Natural killer cell (primary cell): ENCODE measurements at regions not wholly inside any gene's neighbourhood (a gene's known extent, or its start where the extent isn't known, plus 50 kb on each side); places are given as distances from the start of the nearest gene placed in this dataset.

ENCODE experiments used
- ATAC-seq, 3 donors: fragments of 150-1000 bp in 2 of 3; fragments of 200-7000 bp in 1 of 3; cut with Tn5 transposase; 1 replicate in 1 of 3; 2 replicates in 2 of 3; pipeline ENCODE4 v1.10.0; 2021; ENCODE audit warnings: mild to moderate bottlenecking in 2 of 3, moderate library complexity in 2 of 3
- DNase-seq, 2 donors: peaks; one replicate each; pipeline versions ENCODE4 v3.0.0 to v3.0.0-alpha.2; 2013 to 2021; ENCODE audit warnings: mixed read lengths in 1 of 2
- H3K27ac ChIP-seq: one replicate; pipeline ENCODE4 v1.5.1; 2013; ENCODE audit warnings: mild to moderate bottlenecking, low read length
- H3K27me3 ChIP-seq: one replicate; pipeline ENCODE4 v1.6.1; 2013; ENCODE audit warnings: low read length; ENCODE audit not compliant: control insufficient read depth, insufficient read depth
- H3K36me3 ChIP-seq: one replicate; pipeline ENCODE4 v1.6.1; 2013; ENCODE audit warnings: low read length; ENCODE audit not compliant: control insufficient read depth, insufficient read depth
- H3K4me1 ChIP-seq: one replicate; pipeline ENCODE4 v1.6.1; 2013; ENCODE audit warnings: low read length; ENCODE audit not compliant: control insufficient read depth, insufficient read depth
- H3K4me3 ChIP-seq: one replicate; pipeline ENCODE4 v1.5.1; 2013; ENCODE audit warnings: low read length
- H3K9me3 ChIP-seq: one replicate; pipeline ENCODE4 v1.6.1; 2013; ENCODE audit warnings: low read length; ENCODE audit not compliant: control insufficient read depth, insufficient read depth
- H3K27ac Mint-ChIP-seq, 2 donors: one replicate each; pipeline ENCODE4 v1.8.0; 2022; ENCODE audit warnings: mild to moderate bottlenecking in 2 of 2, mixed read lengths in 2 of 2, moderate library complexity in 1 of 2
- H3K27me3 Mint-ChIP-seq, 2 donors: one replicate each; pipeline ENCODE4 v1.8.0; 2022; ENCODE audit warnings: low read depth in 2 of 2, mixed read lengths in 2 of 2
- H3K36me3 Mint-ChIP-seq: one replicate; pipeline ENCODE4 v1.8.0; 2022; ENCODE audit warnings: mixed read lengths
- H3K4me1 Mint-ChIP-seq, 2 donors: one replicate each; pipeline ENCODE4 v1.8.0; 2022; ENCODE audit warnings: mixed read lengths in 2 of 2
- H3K4me3 Mint-ChIP-seq: one replicate; pipeline ENCODE4 v1.8.0; 2022; ENCODE audit warnings: mild to moderate bottlenecking, moderate library complexity, mixed read lengths
- H3K9me3 Mint-ChIP-seq, 2 donors: one replicate each; pipeline ENCODE4 v1.8.0; 2022; ENCODE audit warnings: mixed read lengths in 2 of 2
- WGBS: methylation state at CpG from one replicate; pipeline ENCODE4 v1.1.7; 2013; ENCODE audit warnings: missing lambda C conversion rate; ENCODE audit not compliant: insufficient coverage; 5-methylcytosine and 5-hydroxymethylcytosine counted together
- intact Hi-C: fragments of 100-400 bp; cut with micrococcal nuclease; formaldehyde crosslinking; loops from one replicate; pipeline ENCODE4 v1.14.2; 2022
- TF ChIP-seq, protein P1 (sequence below): fragments of 200-600 bp; IDR thresholded peaks from one replicate; pipeline ENCODE4 v1.8.0; 2022; ENCODE audit warnings: antibody characterized with exemption

- Mint-ChIP-seq H3K9me3 (no peaks in the 10 kb centered on the region), H3K27ac (no peak overlapping the region)
Observed at GRCh38 chr20:48195121-48195870, 410.0 kb upstream of the SULF2 start.

DNA sequence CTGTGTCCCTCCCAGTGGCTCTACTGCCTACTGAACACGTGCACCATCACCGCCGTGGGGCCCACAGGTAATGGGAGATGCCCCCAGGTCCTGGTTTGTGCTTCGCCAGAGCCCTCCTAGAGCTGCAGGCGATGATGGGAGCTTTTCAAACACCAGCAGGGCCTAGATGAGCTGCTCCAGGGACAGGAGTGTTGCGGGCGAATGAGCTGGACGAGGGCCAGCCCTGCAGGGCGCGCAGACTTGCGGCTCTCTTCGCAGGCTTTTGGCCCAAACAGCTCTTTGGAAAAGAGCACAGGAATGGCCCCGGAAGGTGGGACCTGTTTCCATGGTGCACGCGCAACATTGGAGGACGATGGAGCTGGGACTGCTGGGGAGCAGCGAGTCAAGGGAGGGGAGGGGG is 409.3 kb upstream of the SULF2 start:
- H3K4me1 ChIP-seq = no peaks in the 10 kb centered on the region
- no peaks in the 10 kb centered on the region for H3K9me3 Mint-ChIP-seq
- no peaks in the 10 kb centered on the region for H3K36me3 ChIP-seq
- whole genome bisulfite sequencing = 91% methylated on average over 17 of the region's 17 CpGs
- DNase-seq (no peak), ATAC-seq (no peak)
- H3K4me3 ChIP-seq = no peak overlapping the region
- no peak overlapping the region for H3K27ac ChIP-seq
- intact Hi-C loops = no loop called here
- H3K9me3 ChIP-seq = no peaks in the 10 kb centered on the region
- no peaks in the 10 kb centered on the region for H3K27me3 Mint-ChIP-seq
- no peaks in the 10 kb centered on the region for H3K36me3 Mint-ChIP-seq
- H3K4me3 Mint-ChIP-seq = no peak overlapping the region
- H3K27me3 ChIP-seq = no peaks in the 10 kb centered on the region
- no peak overlapping the region for H3K27ac Mint-ChIP-seq
- no peaks in the 10 kb centered on the region for H3K4me1 Mint-ChIP-seq
- TF ChIP-seq, protein P1, sequence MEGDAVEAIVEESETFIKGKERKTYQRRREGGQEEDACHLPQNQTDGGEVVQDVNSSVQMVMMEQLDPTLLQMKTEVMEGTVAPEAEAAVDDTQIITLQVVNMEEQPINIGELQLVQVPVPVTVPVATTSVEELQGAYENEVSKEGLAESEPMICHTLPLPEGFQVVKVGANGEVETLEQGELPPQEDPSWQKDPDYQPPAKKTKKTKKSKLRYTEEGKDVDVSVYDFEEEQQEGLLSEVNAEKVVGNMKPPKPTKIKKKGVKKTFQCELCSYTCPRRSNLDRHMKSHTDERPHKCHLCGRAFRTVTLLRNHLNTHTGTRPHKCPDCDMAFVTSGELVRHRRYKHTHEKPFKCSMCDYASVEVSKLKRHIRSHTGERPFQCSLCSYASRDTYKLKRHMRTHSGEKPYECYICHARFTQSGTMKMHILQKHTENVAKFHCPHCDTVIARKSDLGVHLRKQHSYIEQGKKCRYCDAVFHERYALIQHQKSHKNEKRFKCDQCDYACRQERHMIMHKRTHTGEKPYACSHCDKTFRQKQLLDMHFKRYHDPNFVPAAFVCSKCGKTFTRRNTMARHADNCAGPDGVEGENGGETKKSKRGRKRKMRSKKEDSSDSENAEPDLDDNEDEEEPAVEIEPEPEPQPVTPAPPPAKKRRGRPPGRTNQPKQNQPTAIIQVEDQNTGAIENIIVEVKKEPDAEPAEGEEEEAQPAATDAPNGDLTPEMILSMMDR = no peak

More at GRCh38 chr20:48195121-48195870, 410.0 kb upstream of the SULF2 start:
- Histone ChIP-seq H3K27ac (no peak overlapping the region), H3K4me3 (no peak overlapping the region), H3K27me3 (no peaks in the 10 kb centered on the region), H3K9me3 (no peaks in the 10 kb centered on the region), H3K4me1 (no peaks in the 10 kb centered on the region), H3K36me3 (no peaks in the 10 kb centered on the region)
- DNase-seq (no peak), ATAC-seq (no peak)
- Mint-ChIP-seq H3K4me1 (no peaks in the 10 kb centered on the region), H3K4me3 (no peak overlapping the region), H3K27me3 (no peaks in the 10 kb centered on the region), H3K36me3 (no peaks in the 10 kb centered on the region)
- intact Hi-C loops = no loop called here
- TF ChIP-seq, protein P1 = no peak
- WGBS = 91% methylated on average over 9 of the region's 9 CpGs

GRCh38 chr20:48193627-48194425 is 408.5 kb upstream of the SULF2 start:
- no peak for DNase-seq
- Histone ChIP-seq H3K4me1 (no peaks in the 10 kb centered on the region), H3K4me3 (no peak overlapping the region), H3K27ac (no peak overlapping the region), H3K27me3 (no peaks in the 10 kb centered on the region), H3K9me3 (no peaks in the 10 kb centered on the region), H3K36me3 (no peaks in the 10 kb centered on the region)
- ATAC-seq = no peak
- Mint-ChIP-seq H3K4me3 (no peak overlapping the region), H3K27ac (no peak overlapping the region), H3K27me3 (no peaks in the 10 kb centered on the region), H3K9me3 (no peaks in the 10 kb centered on the region), H3K4me1 (no peaks in the 10 kb centered on the region), H3K36me3 (no peaks in the 10 kb centered on the region)
- intact Hi-C loops = no loop called here
- 83% methylated on average over 11 of the region's 11 CpGs for WGBS
- TF ChIP-seq, protein P1 = no peak
